ENCODE measurements at regions not wholly inside any gene's neighbourhood (a gene's known extent, or its start where the extent isn't known, plus 50 kb on each side); places are given as distances from the start of the nearest gene placed in this dataset.
"Not testable (repeated sequence)": the region's sequence is repeated elsewhere in the genome, so short reads cannot be mapped to it uniquely, and the experiment has no call there.

- DNase-seq (ENCODE audit: low read depth in 4 of 4, low spot score in 3 of 4): peak in 1 of 4 donors; percentile 24
Observed at GRCh38 chr3:109648027-109648426, 310.7 kb upstream of the DPPA4 start.

GRCh38 chr3:109656225-109656624 lies 318.9 kb upstream of the DPPA4 start:
- no peak for DNase-seq (ENCODE audit: low read depth in 4 of 4, low spot score in 3 of 4)

- DNase-seq (ENCODE audit: low read depth in 4 of 4, low spot score in 3 of 4): no peak
Observed at GRCh38 chr3:109678600-109678999, 341.3 kb upstream of the DPPA4 start.

GRCh38 chr3:109679664-109680063 lies 342.3 kb upstream of the DPPA4 start:
- no peak for DNase-seq (ENCODE audit: low read depth in 4 of 4, low spot score in 3 of 4)

GRCh38 chr3:109683746-109684145 lies 346.4 kb upstream of the DPPA4 start:
- no peak for DNase-seq (ENCODE audit: low read depth in 4 of 4, low spot score in 3 of 4)

GRCh38 chr3:109685084-109686079 lies 348.0 kb upstream of the DPPA4 start:
- DNase-seq (ENCODE audit: low read depth in 4 of 4, low spot score in 3 of 4): no peak

- no peak for DNase-seq (ENCODE audit: low read depth in 4 of 4, low spot score in 3 of 4)
Observed at GRCh38 chr3:109687626-109688025, 350.3 kb upstream of the DPPA4 start.

GRCh38 chr3:109696932-109697331 lies 359.6 kb upstream of the DPPA4 start:
- DNase-seq (ENCODE audit: low read depth in 4 of 4, low spot score in 3 of 4): no peak

GRCh38 chr3:109702252-109702651 lies 364.9 kb upstream of the DPPA4 start:
- DNase-seq (ENCODE audit: low read depth in 4 of 4, low spot score in 3 of 4): no peak

- no peak for DNase-seq (ENCODE audit: low read depth in 4 of 4, low spot score in 3 of 4)
Observed at GRCh38 chr3:109702976-109703375, 365.6 kb upstream of the DPPA4 start.

GRCh38 chr3:109705133-109705532 lies 367.8 kb upstream of the DPPA4 start:
- DNase-seq (ENCODE audit: low read depth in 4 of 4, low spot score in 3 of 4): not testable (repeated sequence)

GRCh38 chr3:109707617-109708016 lies 370.3 kb upstream of the DPPA4 start:
- no peak for DNase-seq (ENCODE audit: low read depth in 4 of 4, low spot score in 3 of 4)

- DNase-seq (ENCODE audit: low read depth in 4 of 4, low spot score in 3 of 4): no peak
Observed at GRCh38 chr3:109713288-109713687, 375.9 kb upstream of the DPPA4 start.

GRCh38 chr3:109715707-109716106 lies 378.4 kb upstream of the DPPA4 start:
- no peak for DNase-seq (ENCODE audit: low read depth in 4 of 4, low spot score in 3 of 4)

GRCh38 chr3:109718850-109719249 lies 381.5 kb upstream of the DPPA4 start:
- no peak for DNase-seq (ENCODE audit: low read depth in 4 of 4, low spot score in 3 of 4)

GRCh38 chr3:109728861-109729494 lies 391.6 kb upstream of the DPPA4 start:
- no peak for DNase-seq (ENCODE audit: low read depth in 4 of 4, low spot score in 3 of 4)

GRCh38 chr3:109731639-109732473 lies 394.5 kb upstream of the DPPA4 start:
- peak; percentile 14 to 22 (median 16) for DNase-seq (ENCODE audit: low read depth in 4 of 4, low spot score in 3 of 4)

- DNase-seq (ENCODE audit: low read depth in 4 of 4, low spot score in 3 of 4): no peak
Observed at GRCh38 chr3:109743981-109744380, 406.6 kb upstream of the DPPA4 start.

- no peak for DNase-seq (ENCODE audit: low read depth in 4 of 4, low spot score in 3 of 4)
Observed at GRCh38 chr3:109772520-109772919, 435.2 kb upstream of the DPPA4 start.

GRCh38 chr3:109774108-109774507 lies 436.8 kb upstream of the DPPA4 start:
- DNase-seq (ENCODE audit: low read depth in 4 of 4, low spot score in 3 of 4): no peak

GRCh38 chr3:109784285-109784684 lies 446.9 kb upstream of the DPPA4 start:
- no peak for DNase-seq (ENCODE audit: low read depth in 4 of 4, low spot score in 3 of 4)

Data from left renal pelvis (tissue), 4 donors.